ENCODE measurements at regions not wholly inside any gene's neighbourhood (a gene's known extent, or its start where the extent isn't known, plus 50 kb on each side); places are given as distances from the start of the nearest gene placed in this dataset.
"Not testable (repeated sequence)": the region's sequence is repeated elsewhere in the genome, so short reads cannot be mapped to it uniquely, and the experiment has no call there.

- not testable (repeated sequence) for DNase-seq (ENCODE audit: low spot score)
Measured at GRCh38 chr14:85023866-85024265, 506.1 kb upstream of the FLRT2 start.

DNA sequence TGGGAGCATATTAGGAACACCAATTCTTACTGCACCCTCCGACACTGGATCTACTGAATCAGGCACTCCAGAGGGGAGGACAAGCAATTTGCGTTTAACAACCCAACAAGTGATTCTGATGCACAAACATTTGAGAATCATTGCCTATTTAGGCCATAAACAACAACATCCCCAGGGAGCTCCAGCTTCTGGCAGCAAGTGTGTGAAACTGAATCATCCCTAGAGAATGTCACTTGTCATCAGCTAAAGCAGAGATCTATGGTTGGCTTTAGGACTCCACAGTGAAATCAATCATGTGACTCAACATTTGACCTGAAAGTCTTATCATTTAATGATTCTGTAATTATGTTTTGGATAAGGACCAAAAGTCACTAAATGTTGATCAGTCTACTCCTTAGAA is 505.0 kb upstream of the FLRT2 start:
- no peak for DNase-seq (ENCODE audit: low spot score)

GRCh38 chr14:85027681-85028370 is 502.1 kb upstream of the FLRT2 start:
- no peak for DNase-seq (ENCODE audit: low spot score)

DNA sequence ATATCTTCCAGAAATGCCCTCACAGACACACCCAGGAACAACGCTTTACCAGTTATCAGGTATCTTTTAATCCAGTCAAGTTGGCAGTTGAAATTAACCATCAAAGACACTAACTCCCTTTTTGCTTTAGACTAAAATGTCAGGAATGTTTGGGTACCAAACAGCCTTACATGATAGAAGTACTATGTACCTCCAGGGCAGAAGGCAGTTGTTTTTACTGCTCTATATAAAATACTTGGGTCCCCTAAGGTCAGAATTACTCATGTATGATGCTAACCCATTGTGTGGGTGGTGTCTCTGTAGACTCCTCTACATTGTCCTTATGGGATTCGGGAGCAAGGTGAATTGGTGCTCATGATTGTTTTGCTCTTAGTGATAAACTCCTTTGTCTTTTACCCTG is 492.5 kb upstream of the FLRT2 start:
- DNase-seq (ENCODE audit: low spot score) = no peak

DNA sequence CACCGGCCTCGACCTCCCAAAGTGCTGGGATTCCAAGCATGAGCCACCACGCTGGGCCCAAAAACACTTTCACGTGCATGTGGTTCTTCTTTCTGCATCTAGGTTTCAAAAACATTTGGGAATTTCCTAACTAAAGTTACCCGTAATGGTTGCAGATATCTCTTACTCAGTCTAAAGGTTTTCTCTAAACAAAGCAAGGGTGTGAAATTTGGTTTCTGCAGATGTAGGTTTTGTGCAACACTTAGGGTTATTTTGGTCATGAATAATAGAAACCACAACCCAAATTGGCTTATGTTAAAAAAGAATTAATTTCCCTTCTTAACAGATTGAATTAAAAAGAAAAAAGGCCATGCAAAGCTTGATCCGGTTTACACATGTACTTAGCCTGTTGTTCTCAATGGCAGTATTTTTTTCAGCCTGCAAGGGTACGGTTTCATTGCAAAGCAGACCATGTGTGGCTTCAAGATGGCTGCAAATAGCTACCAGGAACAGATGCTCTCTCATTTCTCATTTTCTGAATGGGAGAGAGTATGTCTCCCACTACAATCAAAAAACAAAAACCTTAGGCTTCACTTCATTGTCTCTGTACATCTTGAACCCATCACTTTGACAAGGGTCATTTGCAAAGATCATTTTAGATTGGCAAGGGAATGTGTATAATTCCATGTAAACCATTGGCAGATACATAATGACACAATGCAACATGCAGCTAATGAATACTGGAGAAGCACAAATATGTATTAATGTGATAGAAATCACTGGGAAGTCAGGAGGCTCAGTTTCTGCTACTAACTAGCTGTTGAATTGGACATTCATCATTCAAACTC is 491.2 kb upstream of the FLRT2 start:
- no peak for DNase-seq (ENCODE audit: low spot score)

DNA sequence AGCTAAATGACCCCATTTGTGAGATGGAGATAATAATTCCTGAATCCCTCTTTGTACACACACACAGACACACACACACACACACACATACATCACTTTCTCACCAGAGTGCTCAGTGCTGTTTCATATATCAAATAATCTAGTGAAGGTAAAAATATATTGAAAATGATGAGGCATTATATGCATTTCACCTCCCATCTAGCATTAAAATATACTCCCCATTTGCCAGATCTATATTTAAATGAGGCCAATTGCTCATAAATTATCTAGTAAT is 490.7 kb upstream of the FLRT2 start:
- no peak for DNase-seq (ENCODE audit: low spot score)

GRCh38 chr14:85040046-85040685 is 489.8 kb upstream of the FLRT2 start:
- DNase-seq (ENCODE audit: low spot score) = no peak

DNA sequence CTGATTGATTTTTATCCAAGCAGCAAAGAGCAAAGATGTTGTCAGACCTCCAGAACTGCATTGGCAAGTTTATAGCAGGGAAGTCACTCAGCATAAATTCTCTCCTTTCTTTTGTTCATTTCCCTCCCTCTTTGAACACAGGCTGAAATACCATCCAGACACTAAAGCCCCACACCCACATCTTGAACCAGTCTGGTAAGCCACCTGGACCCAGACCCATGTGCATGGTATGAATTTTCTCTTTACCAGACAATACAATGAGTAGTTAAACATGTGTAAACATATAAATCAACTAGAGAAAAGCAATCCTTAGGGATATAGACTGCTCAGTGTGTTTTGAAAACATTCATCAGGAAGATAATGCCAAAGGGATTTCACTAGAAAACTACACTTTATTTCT is 488.3 kb upstream of the FLRT2 start:
- no peak for DNase-seq (ENCODE audit: low spot score)

DNA sequence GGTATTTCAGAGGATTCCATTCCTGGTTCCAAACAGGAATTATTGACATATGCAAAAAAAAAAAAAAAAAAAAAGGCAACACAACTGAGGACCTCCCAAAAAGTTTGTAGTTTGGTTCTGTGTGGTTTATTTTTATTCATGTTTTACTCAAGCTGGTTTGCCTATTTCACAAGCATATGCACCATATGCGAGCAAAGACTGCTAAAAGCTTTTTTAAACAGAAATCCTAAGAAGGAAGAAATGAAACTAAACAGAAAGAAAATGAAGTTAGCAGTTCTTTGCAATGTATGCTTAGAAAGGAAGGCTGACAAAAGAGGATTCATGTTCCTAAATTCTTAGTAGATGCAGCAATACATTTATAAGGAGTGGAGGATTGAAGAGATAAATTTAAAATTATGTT is 487.6 kb upstream of the FLRT2 start:
- no peak for DNase-seq (ENCODE audit: low spot score)

- no peak for DNase-seq (ENCODE audit: low spot score)
Measured at GRCh38 chr14:85050180-85050579, 479.8 kb upstream of the FLRT2 start.

DNA sequence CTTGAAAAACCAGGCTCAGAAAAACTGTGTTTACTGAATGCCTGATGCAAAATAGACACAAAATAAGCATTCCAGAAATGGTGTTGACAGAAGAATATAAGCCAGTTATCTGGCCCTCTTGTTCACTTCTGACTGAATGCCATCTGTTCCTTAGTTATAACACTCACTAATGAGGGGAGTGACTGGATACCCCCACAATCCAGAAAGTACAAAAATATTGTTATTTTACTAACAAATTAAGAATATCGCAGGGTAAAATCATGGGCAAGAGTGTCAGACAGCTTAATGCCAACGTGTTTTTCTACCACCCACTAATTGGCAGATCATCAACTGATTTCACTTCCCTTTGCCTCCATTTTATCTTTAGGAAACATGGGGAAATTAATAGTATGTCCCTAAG is 477.3 kb upstream of the FLRT2 start:
- no peak for DNase-seq (ENCODE audit: low spot score)

- no peak for DNase-seq (ENCODE audit: low spot score)
Measured at GRCh38 chr14:85054178-85054577, 475.8 kb upstream of the FLRT2 start.

GRCh38 chr14:85056267-85056666 is 473.7 kb upstream of the FLRT2 start:
- no peak for DNase-seq (ENCODE audit: low spot score)

DNA sequence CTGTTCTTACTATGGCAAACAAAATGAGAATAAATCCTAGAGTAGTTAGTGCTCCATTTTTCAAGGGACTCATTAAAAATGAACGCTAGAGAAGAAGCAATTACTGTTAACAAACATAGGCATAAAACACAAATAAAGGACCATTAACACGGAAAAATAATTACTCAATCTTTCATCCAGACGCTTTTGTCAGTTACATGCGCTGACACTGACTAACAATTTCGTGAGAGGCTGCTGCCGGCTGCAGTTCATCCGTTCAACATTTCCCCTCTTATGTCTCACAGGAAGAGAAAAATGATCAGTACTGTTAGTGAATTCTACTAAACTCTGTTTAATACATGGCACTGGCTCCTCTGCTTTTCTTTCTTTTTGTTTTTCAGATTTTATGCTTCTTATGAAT is 472.7 kb upstream of the FLRT2 start:
- DNase-seq (ENCODE audit: low spot score) = no peak

GRCh38 chr14:85058150-85058549 is 471.8 kb upstream of the FLRT2 start:
- no peak for DNase-seq (ENCODE audit: low spot score)

DNA sequence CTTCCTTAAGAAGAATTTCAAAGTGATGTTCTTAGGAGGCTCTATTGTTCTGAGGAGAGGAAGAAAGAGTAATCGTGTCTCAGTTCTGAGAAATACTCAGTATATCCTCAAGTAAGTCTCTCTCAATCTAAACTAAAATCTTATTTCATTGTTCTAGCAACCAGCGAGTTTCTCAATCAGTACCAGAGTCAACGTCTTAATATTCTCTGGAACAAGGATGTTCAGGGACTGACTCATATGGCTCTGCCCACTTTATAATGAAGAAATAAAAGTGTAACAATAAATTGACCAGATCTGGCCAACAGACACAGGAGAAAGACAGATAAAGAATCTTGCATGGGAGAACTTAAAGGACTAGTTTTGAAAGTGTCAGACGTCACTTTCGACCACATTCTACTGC is 469.8 kb upstream of the FLRT2 start:
- DNase-seq (ENCODE audit: low spot score) = no peak

- DNase-seq (ENCODE audit: low spot score) = no peak
Measured at GRCh38 chr14:85061256-85061655, 468.7 kb upstream of the FLRT2 start.

DNA sequence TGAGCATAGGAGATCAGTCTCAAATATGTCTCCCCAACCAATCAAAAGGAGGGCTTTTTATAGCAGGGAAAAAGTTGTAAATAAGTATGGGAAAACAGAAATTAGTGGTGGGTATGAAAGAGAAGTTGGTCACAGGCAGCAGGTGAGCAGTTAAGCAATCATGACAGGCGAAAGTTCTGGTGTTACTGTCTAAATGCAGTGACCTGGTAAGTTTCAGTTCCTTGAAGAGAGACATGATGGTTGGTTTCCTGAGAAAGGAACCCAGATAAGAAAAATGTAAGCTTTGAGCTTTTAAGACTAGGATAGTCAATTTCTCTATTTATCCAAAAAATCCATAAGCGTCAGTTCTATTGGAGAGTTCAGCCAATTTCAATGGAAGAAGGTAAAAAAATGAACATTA is 466.2 kb upstream of the FLRT2 start:
- DNase-seq (ENCODE audit: low spot score) = no peak

GRCh38 chr14:85071447-85071846 is 458.5 kb upstream of the FLRT2 start:
- DNase-seq (ENCODE audit: low spot score) = no peak

DNA sequence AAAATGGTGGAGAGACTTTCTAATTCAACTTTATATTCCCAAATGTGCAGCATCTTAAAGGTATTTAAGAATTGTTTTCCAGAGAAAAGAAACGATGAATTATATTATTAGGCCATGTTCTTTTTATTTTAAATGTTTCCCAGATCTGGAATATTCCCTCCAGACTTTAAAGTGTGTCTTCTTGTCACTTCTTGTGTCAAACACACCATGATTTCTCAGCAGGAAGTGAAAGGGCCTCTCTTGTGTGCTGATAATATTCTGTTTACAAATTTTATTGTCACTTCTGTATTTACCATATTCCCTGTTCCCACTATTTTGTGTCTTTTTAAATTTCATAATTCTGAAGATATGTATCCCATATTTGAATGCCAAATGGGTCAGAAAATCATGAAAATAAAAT is 455.0 kb upstream of the FLRT2 start:
- DNase-seq (ENCODE audit: low spot score) = no peak

DNA sequence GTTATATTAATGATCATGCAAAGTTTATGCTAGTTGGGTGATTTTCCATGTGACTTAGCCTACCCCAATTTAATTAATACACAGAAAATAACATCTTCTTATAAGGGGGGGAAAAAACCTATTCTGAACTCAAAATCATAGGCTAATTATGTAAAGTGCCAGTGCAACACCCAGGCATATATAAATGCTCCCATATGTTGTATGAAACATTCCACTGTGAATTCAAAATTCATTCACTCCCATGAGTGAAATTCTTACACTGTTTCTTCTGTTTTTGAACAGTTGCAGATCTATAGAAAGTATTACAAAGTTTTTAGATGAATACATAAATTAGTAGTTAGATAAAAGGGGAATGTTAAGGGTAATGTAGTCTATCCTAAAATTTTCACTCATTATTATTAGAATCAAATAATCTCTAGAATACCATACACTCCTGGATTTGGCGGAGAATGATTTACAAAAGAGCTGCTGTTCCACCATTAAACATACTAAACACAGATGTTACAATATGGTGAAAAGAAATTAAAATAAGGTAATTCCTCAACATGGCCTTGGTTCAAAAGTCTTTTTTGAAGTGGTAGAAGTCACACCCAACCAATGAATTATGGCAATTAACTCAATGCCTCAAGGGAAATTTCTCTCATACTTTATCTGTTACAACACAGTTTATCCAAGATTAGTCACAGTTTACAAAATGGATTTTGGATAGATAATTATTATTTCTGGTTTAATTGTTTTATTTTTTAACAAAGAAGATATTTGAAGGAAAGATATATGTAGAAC is 454.1 kb upstream of the FLRT2 start:
- DNase-seq (ENCODE audit: low spot score) = no peak

DNA sequence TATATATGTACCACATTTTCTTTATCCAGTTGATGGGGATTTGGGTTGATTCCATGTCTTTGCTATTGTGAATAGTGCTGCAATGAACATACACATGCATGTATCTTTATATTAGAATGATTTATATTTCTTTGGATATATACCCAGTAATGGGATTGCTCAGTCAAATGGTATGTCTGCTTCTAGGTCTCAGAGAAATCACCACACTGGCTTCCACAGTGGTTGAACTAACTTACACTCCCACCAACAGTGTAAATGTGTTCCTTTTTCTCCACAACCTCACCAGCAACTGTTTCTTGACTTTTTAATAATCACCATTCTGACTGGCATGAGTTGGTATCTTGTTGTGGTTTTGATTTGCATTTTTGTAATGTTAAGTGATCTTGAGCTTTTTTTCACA is 452.2 kb upstream of the FLRT2 start:
- DNase-seq (ENCODE audit: low spot score) = not testable (repeated sequence)
